GM12878 (cell line): ENCODE measurements at regions not wholly inside any gene's neighbourhood (a gene's known extent, or its start where the extent isn't known, plus 50 kb on each side); places are given as distances from the start of the nearest gene placed in this dataset.
A peak's percentile ranks its signal among the peaks of the same experiment; 100 is the strongest.
"Not testable (repeated sequence)": the region's sequence is repeated elsewhere in the genome, so short reads cannot be mapped to it uniquely, and the experiment has no call there.

Experiments
- ATAC-seq: fragments of 200-7000 bp; cut with Tn5 transposase; 3 replicates; pipeline ENCODE4 v1.9.1; 2020; ENCODE audit warnings: mild to moderate bottlenecking, moderate library complexity
- BruUV-seq: library from RNA; stranded (reverse); fragments of 400-500 nt; replicated peaks from 2 replicates; lab custom pipeline; 2021; lab: Mats Ljungman, UMichigan
- CTCF ChIA-PET: fragments of 300-600 bp; sonication (Branson Sonifier 250); formaldehyde crosslinking; extraction: SDS; loops from one replicate; lab custom pipeline; 2021; ENCODE audit warnings: inconsistent platforms; lab: Yijun Ruan, JAX
- POLR2A ChIA-PET: fragments of 350-600 bp; formaldehyde crosslinking; extraction: SDS; loops from one replicate; lab custom pipeline; 2021; ENCODE audit warnings: inconsistent platforms; lab: Charles Lee
- RAD21 ChIA-PET: fragments of 300-600 bp; sonication (Branson Sonifier 250); formaldehyde crosslinking; loops from one replicate; lab custom pipeline; 2023; ENCODE audit warnings: antibody characterized with exemption; ENCODE audit not compliant: unreplicated experiment; lab: Charles Lee
- SMC1A ChIA-PET: fragments of 300-600 bp; sonication (Branson Sonifier 250); formaldehyde crosslinking; loops from one replicate; lab custom pipeline; 2023; ENCODE audit not compliant: unreplicated experiment, uncharacterized antibody; lab: Charles Lee
- DNase-seq: peaks from one replicate; pipeline ENCODE4 v3.0.0-alpha.2; 2011; ENCODE audit warnings: low read depth, low spot score
- FAIRE-seq: peaks from 3 replicates; lab custom pipeline; 2011; peaks lifted over from hg19 to GRCh38; lab: Jason Lieb, UNC
- H2AFZ ChIP-seq: 2 replicates; pipeline ENCODE4 v1.6.0; 2011; ENCODE audit warnings: low read depth, low read length, control low read depth; ENCODE audit not compliant: control insufficient read depth
- H3K27ac ChIP-seq: 2 replicates; pipeline ENCODE4 v1.5.1; 2011; ENCODE audit warnings: control low read depth; ENCODE audit not compliant: control insufficient read depth, insufficient read depth
- H3K27me3 ChIP-seq, 2 experiments: replicated peaks in 1 of 2; 2 replicates each; pipeline versions ENCODE4 v1.6.0 to v1.6.1; 2011; ENCODE audit warnings: low read length in 1 of 2; ENCODE audit not compliant: control insufficient read depth in 2 of 2, insufficient read depth in 2 of 2
- H3K36me3 ChIP-seq, 2 experiments: 2 replicates each; pipeline ENCODE4 v1.5.1; 2011; ENCODE audit warnings: low read length in 1 of 2; ENCODE audit not compliant: control insufficient read depth in 2 of 2, insufficient read depth in 2 of 2
- H3K4me1 ChIP-seq: 2 replicates; pipeline ENCODE4 v1.6.1; 2011; ENCODE audit warnings: mild to moderate bottlenecking, low read length, moderate library complexity, mixed read lengths; ENCODE audit not compliant: control insufficient read depth, insufficient read depth
- H3K4me2 ChIP-seq: 2 replicates; pipeline ENCODE4 v1.6.0; 2011; ENCODE audit warnings: control low read depth; ENCODE audit not compliant: control insufficient read depth, insufficient read depth
- H3K4me3 ChIP-seq: fragments of 200-600 bp; sonication (generic); 2 replicates; pipeline ENCODE4 v1.5.1; 2016
- H3K79me2 ChIP-seq: 2 replicates; pipeline ENCODE4 v1.6.0; 2011; ENCODE audit warnings: low read length; ENCODE audit not compliant: control insufficient read depth, insufficient read depth
- H3K9ac ChIP-seq: 2 replicates; pipeline ENCODE4 v1.8.0; 2011; ENCODE audit warnings: low read length, control low read depth, mixed read lengths; ENCODE audit not compliant: control insufficient read depth, insufficient read depth
- H3K9me3 ChIP-seq: replicated peaks from 3 replicates; pipeline ENCODE4 v1.5.1; 2011; ENCODE audit warnings: mild to moderate bottlenecking, low read length; ENCODE audit not compliant: control insufficient read depth, insufficient read depth
- H4K20me1 ChIP-seq: 2 replicates; pipeline ENCODE4 v1.6.0; 2011; ENCODE audit not compliant: control insufficient read depth, insufficient read depth
- BHLHE40 ChIP-seq, 2 experiments: fragments of 450-650 bp in 1 of 2; IDR thresholded peaks; 2 replicates each; pipeline ENCODE4 v1.6.1; 2011 to 2017; ENCODE audit warnings: low read depth in 2 of 2, borderline replicate concordance in 1 of 2, improper control_type of control experiment in 1 of 2, low read length in 1 of 2, mild to moderate bottlenecking in 1 of 2
- CHD4 ChIP-seq: fragments of 200-600 bp; sonication (generic); IDR thresholded peaks from 2 replicates; pipeline ENCODE4 v1.6.1; 2016; ENCODE audit warnings: mild to moderate bottlenecking
- CREM ChIP-seq: IDR thresholded peaks from 2 replicates; pipeline ENCODE4 v1.6.1; 2014; ENCODE audit warnings: antibody characterized with exemption, low read depth
- FOS ChIP-seq: IDR thresholded peaks from 3 replicates; pipeline ENCODE4 v1.6.1; 2011; ENCODE audit warnings: borderline replicate concordance; ENCODE audit not compliant: insufficient read length; ENCODE audit errors: extremely low read depth
- IRF4 ChIP-seq: IDR thresholded peaks from 2 replicates; pipeline ENCODE4 v1.6.1; 2011; ENCODE audit warnings: low read depth, low read length
- LARP7 ChIP-seq: fragments of 450-650 bp; IDR thresholded peaks from 2 replicates; pipeline ENCODE4 v1.6.1; 2017; ENCODE audit warnings: mild to moderate bottlenecking
- MTA2 ChIP-seq: fragments of 450-650 bp; IDR thresholded peaks from 2 replicates; pipeline ENCODE4 v1.6.1; 2016; ENCODE audit warnings: low read depth, mild to moderate bottlenecking, moderate library complexity
- POU2F2 ChIP-seq: IDR thresholded peaks from 3 replicates; pipeline ENCODE4 v1.6.1; 2011; ENCODE audit warnings: low read depth, mild to moderate bottlenecking, low read length, borderline replicate concordance
- RB1 ChIP-seq: fragments of 450-650 bp; formaldehyde crosslinking; IDR thresholded peaks from 2 replicates; pipeline ENCODE4 v1.6.1; 2017; ENCODE audit warnings: mild to moderate bottlenecking, borderline replicate concordance
- SPI1 ChIP-seq: IDR thresholded peaks from 2 replicates; pipeline ENCODE4 v1.6.1; 2011; ENCODE audit warnings: low read depth, mild to moderate bottlenecking, low read length, moderate library complexity, borderline replicate concordance; ENCODE audit not compliant: insufficient read depth
- TARDBP ChIP-seq: IDR thresholded peaks from 2 replicates; pipeline ENCODE4 v1.6.1; 2016; ENCODE audit warnings: borderline replicate concordance
- TCF3 ChIP-seq: IDR thresholded peaks from 2 replicates; pipeline ENCODE4 v1.6.1; 2012; ENCODE audit warnings: low read depth, mild to moderate bottlenecking, low read length, borderline replicate concordance; ENCODE audit not compliant: insufficient read depth
- ZNF384 ChIP-seq: IDR thresholded peaks from 2 replicates; pipeline ENCODE4 v1.6.1; 2012; ENCODE audit warnings: low read depth, mild to moderate bottlenecking, low read length, improper control_type of control experiment, borderline replicate concordance
- WGBS: methylation state at CpG from one replicate; pipeline ENCODE4 v1.1.6; 2016; ENCODE audit warnings: low lambda C conversion rate; ENCODE audit not compliant: insufficient replicate concordance, insufficient coverage; ENCODE audit errors: missing lambda C conversion rate; 5-methylcytosine and 5-hydroxymethylcytosine counted together
- in situ Hi-C: fragments of 300-500 bp; cut with MboI; formaldehyde crosslinking; loops from 9 replicates; pipeline ENCODE4 v1.14.3; 2018; ENCODE audit warnings: mixed read lengths
- intact Hi-C: fragments of 100-400 bp; cut with micrococcal nuclease; formaldehyde crosslinking; loops from one replicate; pipeline ENCODE4 v1.14.2; 2022; ENCODE audit not compliant: unreplicated experiment
- TF ChIP-seq, protein P1 (sequence below): fragments of 450-650 bp; IDR thresholded peaks from 2 replicates; pipeline ENCODE4 v1.6.1; 2017; ENCODE audit warnings: low read depth, mild to moderate bottlenecking, moderate library complexity
- TF ChIP-seq, protein P2 (sequence below): fragments of 450-650 bp; conservative IDR thresholded peaks from 2 replicates; pipeline ENCODE4 v1.6.1; 2017; ENCODE audit warnings: mild to moderate bottlenecking, moderate library complexity

DNA sequence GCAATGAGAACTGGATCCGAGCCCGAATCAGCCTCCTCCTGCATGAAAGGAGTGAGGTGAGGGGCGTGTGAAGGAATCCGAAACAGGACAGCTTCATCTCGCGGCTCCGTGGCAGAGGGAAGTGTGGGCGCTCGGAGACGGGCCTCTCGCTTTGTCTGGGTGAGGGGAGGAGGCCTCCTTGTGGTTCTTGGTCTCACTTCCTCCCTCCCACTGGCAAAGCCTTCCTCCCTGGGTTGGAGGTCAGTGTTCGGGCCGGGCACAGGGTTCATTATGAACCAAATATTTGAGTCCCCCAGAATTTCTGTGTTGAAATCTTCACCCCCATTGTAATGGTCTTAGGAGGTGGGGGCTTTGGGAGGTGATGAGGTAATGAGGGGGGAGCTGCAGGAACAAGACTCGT is 219.4 kb upstream of the SGCG start:
- H3K36me3 ChIP-seq, H4K20me1 ChIP-seq, H3K4me2 ChIP-seq, H3K9me3 ChIP-seq, H3K27ac ChIP-seq, intact Hi-C loops, CTCF ChIA-PET, H3K79me2 ChIP-seq, FAIRE-seq, H3K4me1 ChIP-seq, H3K4me3 ChIP-seq, DNase-seq, POLR2A ChIA-PET, H3K27me3 ChIP-seq, BruUV-seq, H3K9ac ChIP-seq, RAD21 ChIA-PET, H2AFZ ChIP-seq, in situ Hi-C loops: not testable (repeated sequence)
- TF ChIP-seq SPI1 = peak; percentile 47; the same call in 1 of the 2 replicates
- 38% methylated on average over 3 of the region's 14 CpGs for WGBS
- SMC1A ChIA-PET = interaction anchor here (0.6 kb wide), 1 partner anchor 180 kb away, joined by 3 read pairs; no protein-coding TSS in a partner anchor
- ATAC-seq = peak; percentile 49

DNA sequence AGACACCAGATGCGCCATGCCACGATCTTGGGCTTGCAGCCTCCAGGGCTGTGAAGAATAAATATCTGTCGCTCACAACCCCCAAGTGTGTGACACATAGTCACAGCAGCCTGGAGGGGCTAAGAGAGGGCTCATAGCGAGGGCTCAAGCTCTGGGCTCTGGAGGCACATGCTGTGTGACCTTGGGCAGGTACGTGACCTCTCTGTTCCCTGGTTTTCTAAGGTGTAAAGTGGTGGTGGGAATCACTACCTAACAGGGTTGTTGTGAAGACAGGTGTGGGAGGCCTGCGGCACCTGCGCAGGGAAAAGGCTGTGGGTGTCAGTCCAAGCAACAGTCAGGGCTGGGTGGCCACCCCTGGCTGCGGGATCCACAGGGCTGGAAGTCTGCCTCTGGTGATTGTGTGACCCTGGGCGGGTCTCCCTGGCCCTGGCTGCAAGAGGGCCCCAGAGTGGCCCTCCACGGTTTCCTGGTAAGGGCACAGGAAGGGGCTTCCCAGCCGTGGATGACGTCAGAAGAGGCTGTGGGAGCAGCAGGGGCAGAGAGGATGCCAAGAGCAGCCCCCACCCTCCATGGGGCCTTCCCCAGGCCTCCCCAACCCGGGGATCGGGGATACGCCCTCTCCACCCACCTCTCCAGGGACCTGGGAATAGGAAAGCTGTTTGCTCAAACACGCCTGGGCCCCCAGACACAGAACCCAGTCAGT is 218.8 kb upstream of the SGCG start:
- BruUV-seq = no TSS peak
- FAIRE-seq = no peak
- peak; percentile 21 for ATAC-seq
- ChIA-PET RAD21 (no interaction called here), POLR2A (no interaction called here), SMC1A (no interaction called here), CTCF (no interaction called here)
- H3K27me3 ChIP-seq = no peaks in the 10 kb centered on the region
- no peak overlapping the region for H3K27ac ChIP-seq
- no peaks in the 10 kb centered on the region for H4K20me1 ChIP-seq
- H3K4me3 ChIP-seq = no peak overlapping the region
- 39% methylated on average over 16 of the region's 16 CpGs for WGBS
- intact Hi-C loops (no loop called here), in situ Hi-C loops (no loop called here)
- no peak overlapping the region for H2AFZ ChIP-seq
- no peaks in the 10 kb centered on the region for H3K79me2 ChIP-seq
- no peak overlapping the region for H3K9ac ChIP-seq
- no peaks in the 10 kb centered on the region for H3K9me3 ChIP-seq
- no peaks in the 10 kb centered on the region for H3K36me3 ChIP-seq
- H3K4me1 ChIP-seq = no peaks in the 10 kb centered on the region
- H3K4me2 ChIP-seq = no peak overlapping the region
- no peak for DNase-seq
- TF ChIP-seq, protein P1, sequence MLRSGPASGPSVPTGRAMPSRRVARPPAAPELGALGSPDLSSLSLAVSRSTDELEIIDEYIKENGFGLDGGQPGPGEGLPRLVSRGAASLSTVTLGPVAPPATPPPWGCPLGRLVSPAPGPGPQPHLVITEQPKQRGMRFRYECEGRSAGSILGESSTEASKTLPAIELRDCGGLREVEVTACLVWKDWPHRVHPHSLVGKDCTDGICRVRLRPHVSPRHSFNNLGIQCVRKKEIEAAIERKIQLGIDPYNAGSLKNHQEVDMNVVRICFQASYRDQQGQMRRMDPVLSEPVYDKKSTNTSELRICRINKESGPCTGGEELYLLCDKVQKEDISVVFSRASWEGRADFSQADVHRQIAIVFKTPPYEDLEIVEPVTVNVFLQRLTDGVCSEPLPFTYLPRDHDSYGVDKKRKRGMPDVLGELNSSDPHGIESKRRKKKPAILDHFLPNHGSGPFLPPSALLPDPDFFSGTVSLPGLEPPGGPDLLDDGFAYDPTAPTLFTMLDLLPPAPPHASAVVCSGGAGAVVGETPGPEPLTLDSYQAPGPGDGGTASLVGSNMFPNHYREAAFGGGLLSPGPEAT = no peak
- TF ChIP-seq FOS = no peak
- TF ChIP-seq MTA2 = no peak
- TF ChIP-seq TCF3 = no peak
- TF ChIP-seq POU2F2 = no peak
- TF ChIP-seq LARP7 = no peak
- no peak for TF ChIP-seq TARDBP
- TF ChIP-seq, protein P2, sequence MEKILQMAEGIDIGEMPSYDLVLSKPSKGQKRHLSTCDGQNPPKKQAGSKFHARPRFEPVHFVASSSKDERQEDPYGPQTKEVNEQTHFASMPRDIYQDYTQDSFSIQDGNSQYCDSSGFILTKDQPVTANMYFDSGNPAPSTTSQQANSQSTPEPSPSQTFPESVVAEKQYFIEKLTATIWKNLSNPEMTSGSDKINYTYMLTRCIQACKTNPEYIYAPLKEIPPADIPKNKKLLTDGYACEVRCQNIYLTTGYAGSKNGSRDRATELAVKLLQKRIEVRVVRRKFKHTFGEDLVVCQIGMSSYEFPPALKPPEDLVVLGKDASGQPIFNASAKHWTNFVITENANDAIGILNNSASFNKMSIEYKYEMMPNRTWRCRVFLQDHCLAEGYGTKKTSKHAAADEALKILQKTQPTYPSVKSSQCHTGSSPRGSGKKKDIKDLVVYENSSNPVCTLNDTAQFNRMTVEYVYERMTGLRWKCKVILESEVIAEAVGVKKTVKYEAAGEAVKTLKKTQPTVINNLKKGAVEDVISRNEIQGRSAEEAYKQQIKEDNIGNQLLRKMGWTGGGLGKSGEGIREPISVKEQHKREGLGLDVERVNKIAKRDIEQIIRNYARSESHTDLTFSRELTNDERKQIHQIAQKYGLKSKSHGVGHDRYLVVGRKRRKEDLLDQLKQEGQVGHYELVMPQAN = no peak
- no peak for TF ChIP-seq ZNF384
- TF ChIP-seq CHD4 = no peak
- no peak for TF ChIP-seq RB1
- no peak for TF ChIP-seq BHLHE40 (IDR thresholded peaks at IDR 0.05; ENCODE audit: borderline replicate concordance in 1 of 2, low read depth in 2 of 2, low read length in 1 of 2)
- TF ChIP-seq IRF4 = no peak
- TF ChIP-seq CREM = no peak
